Prostate gland (tissue), 2 donors: ENCODE measurements at regions not wholly inside any gene's neighbourhood (a gene's known extent, or its start where the extent isn't known, plus 50 kb on each side); places are given as distances from the start of the nearest gene placed in this dataset.
"Not testable (repeated sequence)": the region's sequence is repeated elsewhere in the genome, so short reads cannot be mapped to it uniquely, and the experiment has no call there.

Experiments used
- DNase-seq: peaks from one replicate; pipeline ENCODE4 v3.0.0-alpha.2; 2019; ENCODE audit warnings: low spot score
- H3K27ac ChIP-seq, 2 donors: fragments of 200-600 bp; sonication (generic); 2 replicates each; pipeline ENCODE4 v1.5.1; 2017 to 2019
- H3K27me3 ChIP-seq: fragments of 200-600 bp; sonication (generic); replicated peaks from 2 replicates; pipeline ENCODE4 v1.5.1; 2019; ENCODE audit not compliant: insufficient read depth
- H3K36me3 ChIP-seq, 2 donors: fragments of 200-600 bp; sonication (generic); 1 replicate in 1 of 2; 2 replicates in 1 of 2; pipeline versions ENCODE4 v1.5.1 to v1.8.1; 2017 to 2019
- H3K4me1 ChIP-seq: fragments of 200-600 bp; sonication (generic); replicated peaks from 2 replicates; pipeline ENCODE4 v1.5.1; 2019
- H3K4me3 ChIP-seq, 2 donors: fragments of 200-600 bp; sonication (generic); 2 replicates each; pipeline ENCODE4 v1.5.1; 2017 to 2019
- H3K9me3 ChIP-seq: fragments of 200-600 bp; sonication (generic); 2 replicates; pipeline ENCODE4 v1.5.1; 2017
- POLR2A ChIP-seq: fragments of 450-650 bp; IDR thresholded peaks from one replicate; pipeline ENCODE4 v1.6.1; 2016; ENCODE audit warnings: antibody characterized with exemption, mild to moderate bottlenecking
- POLR2AphosphoS5 ChIP-seq: sonication (generic); formaldehyde crosslinking; IDR thresholded peaks from one replicate; pipeline ENCODE4 v1.6.1; 2017; ENCODE audit warnings: antibody characterized with exemption
- WGBS: methylation state at CpG from one replicate; pipeline ENCODE4 v1.1.5; 2018; 5-methylcytosine and 5-hydroxymethylcytosine counted together
- intact Hi-C: fragments of 100-400 bp; cut with DNase I; formaldehyde crosslinking; loops from one replicate; pipeline ENCODE4 v1.14.2; 2022
- TF ChIP-seq, protein P1 (sequence below), 4 experiments: fragments of 200-600 bp in 2 of 4; fragments of 450-650 bp in 2 of 4; sonication (generic) in 2 of 4; IDR thresholded peaks; 1 replicate in 3 of 4; 2 replicates in 1 of 4; pipeline ENCODE4 v1.5.1; 2016 to 2019; ENCODE audit warnings: antibody characterized with exemption in 4 of 4, mild to moderate bottlenecking in 2 of 4, moderate library complexity in 2 of 4

- H3K36me3 ChIP-seq, H3K9me3 ChIP-seq, H3K4me3 ChIP-seq, H3K4me1 ChIP-seq, H3K27me3 ChIP-seq, intact Hi-C loops, DNase-seq, H3K27ac ChIP-seq: not testable (repeated sequence)
Measured at GRCh38 chr15:77936567-77936966, 140.9 kb downstream of the TBC1D2B start.

DNA sequence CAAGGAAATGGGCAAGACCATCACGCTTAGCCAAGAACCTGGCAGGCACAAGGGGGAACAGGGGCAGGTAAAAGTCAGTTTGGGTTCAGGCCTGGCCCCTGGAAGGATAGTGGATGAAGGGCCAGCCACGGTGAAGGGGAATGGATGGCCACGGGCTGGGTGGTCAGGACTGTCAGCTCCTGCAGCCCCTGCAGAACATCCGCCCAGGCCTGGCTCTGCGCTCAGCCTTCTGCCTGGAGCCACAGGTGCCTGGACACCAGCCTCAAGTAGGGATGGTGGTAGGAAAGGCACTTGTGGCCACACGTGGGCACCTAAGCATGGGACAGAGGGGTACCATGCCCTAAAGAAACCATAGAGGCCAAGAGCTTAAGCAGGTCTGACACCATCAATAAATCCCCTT is 143.0 kb downstream of the TBC1D2B start:
- H3K36me3 ChIP-seq, DNase-seq, H3K27ac ChIP-seq, H3K27me3 ChIP-seq, H3K9me3 ChIP-seq, intact Hi-C loops, H3K4me3 ChIP-seq, H3K4me1 ChIP-seq: not testable (repeated sequence)
- WGBS, result 90% methylated on average over 6 of the region's 6 CpGs

GRCh38 chr15:77930907-77931306 is 146.6 kb downstream of the TBC1D2B start:
- WGBS, result 58% methylated on average over 4 of the region's 4 CpGs
- not testable (repeated sequence) for H3K27ac ChIP-seq

DNA sequence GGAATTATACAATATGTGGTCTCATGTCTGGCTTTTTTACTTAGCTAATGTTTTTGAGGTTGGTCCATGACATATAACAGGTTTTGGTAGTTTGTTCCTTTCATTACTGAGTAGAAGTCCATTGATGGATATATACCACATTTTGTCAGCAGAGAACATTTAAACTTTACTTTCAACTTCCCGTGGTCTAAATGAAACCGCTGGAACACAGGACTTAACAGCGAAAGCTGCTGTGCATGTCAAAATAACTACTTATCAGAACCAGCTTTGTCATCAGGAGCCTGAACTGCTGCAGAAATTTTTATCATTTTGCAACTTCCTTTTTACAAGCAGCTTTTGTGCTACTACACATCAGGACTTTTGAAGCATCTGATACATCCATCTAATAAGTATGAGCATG is 147.0 kb downstream of the TBC1D2B start:
- WGBS, result 55% methylated on average over 3 of the region's 3 CpGs
- H3K4me3 ChIP-seq, H3K27me3 ChIP-seq, H3K36me3 ChIP-seq, H3K27ac ChIP-seq, DNase-seq, intact Hi-C loops, H3K9me3 ChIP-seq, H3K4me1 ChIP-seq: not testable (repeated sequence)

More at GRCh38 chr15:77930907-77931306, 146.6 kb downstream of the TBC1D2B start:
- H3K36me3 ChIP-seq, H3K4me3 ChIP-seq, DNase-seq, intact Hi-C loops, H3K4me1 ChIP-seq, H3K9me3 ChIP-seq, H3K27me3 ChIP-seq: not testable (repeated sequence)

DNA sequence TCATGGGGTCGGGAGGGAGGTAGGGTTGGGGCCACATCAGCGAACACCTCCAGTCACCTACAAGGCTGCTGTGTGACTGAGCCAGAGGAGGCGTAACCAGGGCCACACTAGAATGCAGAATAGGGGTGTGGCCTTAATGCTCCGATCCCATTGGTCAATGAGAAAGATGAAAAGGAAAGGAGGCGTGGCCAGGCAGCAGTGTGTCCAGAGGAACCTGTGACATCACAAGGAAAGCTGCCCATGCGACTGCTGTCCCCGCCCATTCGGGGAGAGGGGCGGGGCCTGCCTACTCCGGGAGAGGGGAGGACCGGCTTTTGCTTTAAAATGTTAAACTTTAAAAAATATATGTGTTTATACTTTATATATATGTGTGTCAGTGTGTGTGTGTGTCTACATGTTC is 150.7 kb downstream of the TBC1D2B start:
- H3K27me3 ChIP-seq, intact Hi-C loops, H3K9me3 ChIP-seq, DNase-seq, H3K4me1 ChIP-seq, H3K4me3 ChIP-seq, H3K36me3 ChIP-seq, H3K27ac ChIP-seq: not testable (repeated sequence)
- WGBS, result 91% methylated on average over 11 of the region's 11 CpGs

DNA sequence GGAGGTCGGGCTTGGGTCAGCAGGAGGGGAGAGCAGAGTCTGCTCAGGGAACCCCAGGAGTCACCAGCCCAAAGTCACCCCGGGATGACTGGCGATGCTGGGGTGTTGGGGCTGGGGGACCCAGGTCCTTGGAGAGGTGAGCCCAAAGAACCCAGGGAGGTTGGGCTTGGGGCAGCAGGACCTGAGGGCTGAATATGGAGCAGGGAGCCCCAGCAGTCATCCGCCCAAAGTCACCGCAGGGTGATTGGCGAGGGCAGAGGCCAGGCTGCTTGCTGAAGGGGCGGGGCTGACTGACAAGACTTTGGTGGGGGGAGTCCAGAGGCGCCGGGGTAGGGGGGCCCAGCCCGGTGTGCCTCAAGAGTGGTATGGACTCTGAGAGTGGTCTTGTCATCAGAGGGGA is 151.2 kb downstream of the TBC1D2B start:
- DNase-seq, H3K27ac ChIP-seq, H3K4me3 ChIP-seq, intact Hi-C loops, H3K4me1 ChIP-seq, H3K36me3 ChIP-seq, H3K27me3 ChIP-seq, H3K9me3 ChIP-seq: not testable (repeated sequence)
- 88% methylated on average over 10 of the region's 10 CpGs for WGBS

DNA sequence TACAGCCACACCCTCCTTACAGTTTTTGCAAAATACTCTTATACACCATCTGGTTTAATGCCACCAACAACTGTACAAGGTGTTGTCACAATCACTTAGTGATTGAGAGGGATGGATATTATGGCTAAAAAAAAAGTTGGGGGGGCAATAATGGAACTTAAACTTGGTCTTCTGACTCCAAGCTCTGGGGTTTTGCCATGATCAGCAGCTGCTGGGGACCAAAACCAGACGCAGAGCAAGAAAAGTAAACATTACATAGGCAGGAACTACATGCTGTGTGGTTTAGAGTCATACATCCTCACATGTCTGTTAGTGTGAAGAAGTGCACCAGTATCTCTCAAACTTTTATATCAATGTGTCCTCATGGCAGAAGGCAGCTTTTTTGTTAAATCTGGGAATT is 152.4 kb downstream of the TBC1D2B start:
- H3K27ac ChIP-seq, H3K9me3 ChIP-seq, DNase-seq, H3K27me3 ChIP-seq, intact Hi-C loops, H3K4me3 ChIP-seq, H3K36me3 ChIP-seq, H3K4me1 ChIP-seq: not testable (repeated sequence)
- 35% methylated on average over 1 of the region's 1 CpG for WGBS

GRCh38 chr15:77921664-77922063 is 155.8 kb downstream of the TBC1D2B start:
- TF ChIP-seq, protein P1, sequence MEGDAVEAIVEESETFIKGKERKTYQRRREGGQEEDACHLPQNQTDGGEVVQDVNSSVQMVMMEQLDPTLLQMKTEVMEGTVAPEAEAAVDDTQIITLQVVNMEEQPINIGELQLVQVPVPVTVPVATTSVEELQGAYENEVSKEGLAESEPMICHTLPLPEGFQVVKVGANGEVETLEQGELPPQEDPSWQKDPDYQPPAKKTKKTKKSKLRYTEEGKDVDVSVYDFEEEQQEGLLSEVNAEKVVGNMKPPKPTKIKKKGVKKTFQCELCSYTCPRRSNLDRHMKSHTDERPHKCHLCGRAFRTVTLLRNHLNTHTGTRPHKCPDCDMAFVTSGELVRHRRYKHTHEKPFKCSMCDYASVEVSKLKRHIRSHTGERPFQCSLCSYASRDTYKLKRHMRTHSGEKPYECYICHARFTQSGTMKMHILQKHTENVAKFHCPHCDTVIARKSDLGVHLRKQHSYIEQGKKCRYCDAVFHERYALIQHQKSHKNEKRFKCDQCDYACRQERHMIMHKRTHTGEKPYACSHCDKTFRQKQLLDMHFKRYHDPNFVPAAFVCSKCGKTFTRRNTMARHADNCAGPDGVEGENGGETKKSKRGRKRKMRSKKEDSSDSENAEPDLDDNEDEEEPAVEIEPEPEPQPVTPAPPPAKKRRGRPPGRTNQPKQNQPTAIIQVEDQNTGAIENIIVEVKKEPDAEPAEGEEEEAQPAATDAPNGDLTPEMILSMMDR (IDR thresholded peaks at IDR 0.05), result no peak
- TF ChIP-seq POLR2AphosphoS5 (no peak), POLR2A (no peak)
- H3K36me3 ChIP-seq, result no peaks in the 10 kb centered on the region
- H3K27me3 ChIP-seq, result no peaks in the 10 kb centered on the region
- intact Hi-C loops, result no loop called here
- DNase-seq, result no peak
- 73% methylated on average over 4 of the region's 4 CpGs for WGBS
- H3K4me3 ChIP-seq, result no peak overlapping the region
- no peaks in the 10 kb centered on the region for H3K4me1 ChIP-seq
- H3K9me3 ChIP-seq, result no peaks in the 10 kb centered on the region
- no peak overlapping the region for H3K27ac ChIP-seq

DNA sequence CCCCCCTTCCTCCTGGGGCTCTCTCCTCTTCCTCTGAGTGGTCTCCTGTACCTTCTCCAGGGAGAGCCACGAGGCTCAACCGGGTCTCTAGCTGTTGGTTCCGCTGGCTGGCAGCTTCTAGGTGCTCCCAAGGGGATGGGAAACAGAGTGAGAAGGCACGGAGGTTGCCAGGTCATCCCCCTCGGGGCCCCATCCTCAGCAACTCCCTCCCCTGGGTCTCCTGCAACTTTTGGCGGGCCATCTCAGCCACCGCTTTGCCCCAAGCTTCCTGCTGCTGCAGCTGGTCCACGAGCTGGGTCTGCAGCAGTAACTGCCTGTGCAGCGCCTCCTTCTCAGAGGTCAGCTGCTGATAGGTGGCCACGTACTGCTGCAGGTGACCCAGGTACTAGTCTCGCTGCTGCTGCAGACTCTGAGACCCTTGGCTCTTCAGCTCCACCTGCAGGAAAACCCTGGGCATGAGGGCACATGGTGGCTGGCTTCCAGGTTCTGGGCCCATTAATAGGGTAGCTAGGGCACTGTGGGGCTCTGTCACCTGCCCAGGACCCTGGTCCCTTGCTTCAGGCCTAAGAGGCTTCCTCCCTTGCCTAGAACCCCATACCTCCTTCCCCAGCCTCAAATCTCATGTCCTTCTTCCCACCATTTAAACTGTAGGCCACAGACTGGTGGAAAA is 160.4 kb downstream of the TBC1D2B start:
- intact Hi-C loops, H3K4me1 ChIP-seq, H3K4me3 ChIP-seq, H3K36me3 ChIP-seq, H3K27ac ChIP-seq, DNase-seq, H3K9me3 ChIP-seq, H3K27me3 ChIP-seq: not testable (repeated sequence)
- 73% methylated on average over 8 of the region's 11 CpGs for WGBS

- H3K4me1 ChIP-seq, DNase-seq, intact Hi-C loops, H3K9me3 ChIP-seq, H3K36me3 ChIP-seq, H3K27me3 ChIP-seq, H3K27ac ChIP-seq, H3K4me3 ChIP-seq: not testable (repeated sequence)
- WGBS, result 96% methylated on average over 6 of the region's 6 CpGs
Measured at GRCh38 chr15:77915961-77916330, 161.6 kb downstream of the TBC1D2B start.
